K562 (cell line): ENCODE measurements at regions not wholly inside any gene's neighbourhood (a gene's known extent, or its start where the extent isn't known, plus 50 kb on each side); places are given as distances from the start of the nearest gene placed in this dataset.
"Not testable (repeated sequence)": the region's sequence is repeated elsewhere in the genome, so short reads cannot be mapped to it uniquely, and the experiment has no call there.

Experiments
- HMG20B ChIP-seq: fragments of 250-450 bp; sonication (Bioruptor Pico); IDR thresholded peaks from 2 replicates; pipeline ENCODE4 v1.5.0; 2021; ENCODE audit warnings: mild to moderate bottlenecking
- SIX5 ChIP-seq, 2 experiments: IDR thresholded peaks; 2 replicates each; pipeline ENCODE4 v1.6.1; 2011; ENCODE audit warnings: low read length in 2 of 2, borderline replicate concordance in 1 of 2, low read depth in 1 of 2, mild to moderate bottlenecking in 1 of 2, moderate library complexity in 1 of 2; ENCODE audit not compliant: insufficient read depth in 1 of 2
- STAG1 ChIP-seq: sonication (generic); formaldehyde crosslinking; IDR thresholded peaks from 2 replicates; pipeline ENCODE4 v1.5.0; 2020; ENCODE audit warnings: missing genetic modification reagents, borderline replicate concordance
- ZNF224 ChIP-seq: sonication (generic); formaldehyde crosslinking; IDR thresholded peaks from 2 replicates; pipeline ENCODE4 v1.8.0; 2022; ENCODE audit warnings: mild to moderate bottlenecking, missing genetic modification reagents
- ZSCAN29 ChIP-seq: fragments of 450-650 bp; IDR thresholded peaks from 2 replicates; pipeline ENCODE4 v1.6.1; 2017
- TF ChIP-seq, protein P1 (sequence below), 3 experiments: IDR thresholded peaks in 2 of 3; conservative IDR thresholded peaks in 1 of 3; 2 replicates each; pipeline ENCODE4 v1.5.1; 2011 to 2012; ENCODE audit warnings: low read length in 3 of 3, mild to moderate bottlenecking in 3 of 3, control low read depth in 2 of 3, improper control_type of control experiment in 1 of 3, inconsistent platforms in 1 of 3, low read depth in 1 of 3, mixed read lengths in 1 of 3, moderate library complexity in 1 of 3; ENCODE audit not compliant: insufficient read depth in 2 of 3

DNA sequence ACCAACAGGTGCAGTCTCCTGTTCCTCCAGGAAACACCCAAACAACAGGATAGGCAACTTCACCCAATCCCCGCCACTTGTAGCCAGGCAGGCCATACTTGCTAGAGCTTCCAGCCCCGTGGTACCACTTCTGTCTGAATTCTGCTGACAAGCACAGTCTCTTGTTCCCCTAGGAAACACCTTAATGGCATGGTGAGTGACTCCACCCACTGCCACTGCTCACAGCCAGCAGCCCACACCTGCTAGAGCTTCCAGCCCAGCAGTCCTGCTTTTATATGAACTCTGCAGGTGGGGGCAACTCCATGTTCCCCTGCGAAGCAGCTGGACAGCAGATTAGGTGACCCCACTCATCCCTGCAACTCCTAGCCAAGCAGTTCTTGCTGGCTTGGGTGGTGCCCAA, 52.6 kb upstream of the COBL start:
- TF ChIP-seq, protein P1, sequence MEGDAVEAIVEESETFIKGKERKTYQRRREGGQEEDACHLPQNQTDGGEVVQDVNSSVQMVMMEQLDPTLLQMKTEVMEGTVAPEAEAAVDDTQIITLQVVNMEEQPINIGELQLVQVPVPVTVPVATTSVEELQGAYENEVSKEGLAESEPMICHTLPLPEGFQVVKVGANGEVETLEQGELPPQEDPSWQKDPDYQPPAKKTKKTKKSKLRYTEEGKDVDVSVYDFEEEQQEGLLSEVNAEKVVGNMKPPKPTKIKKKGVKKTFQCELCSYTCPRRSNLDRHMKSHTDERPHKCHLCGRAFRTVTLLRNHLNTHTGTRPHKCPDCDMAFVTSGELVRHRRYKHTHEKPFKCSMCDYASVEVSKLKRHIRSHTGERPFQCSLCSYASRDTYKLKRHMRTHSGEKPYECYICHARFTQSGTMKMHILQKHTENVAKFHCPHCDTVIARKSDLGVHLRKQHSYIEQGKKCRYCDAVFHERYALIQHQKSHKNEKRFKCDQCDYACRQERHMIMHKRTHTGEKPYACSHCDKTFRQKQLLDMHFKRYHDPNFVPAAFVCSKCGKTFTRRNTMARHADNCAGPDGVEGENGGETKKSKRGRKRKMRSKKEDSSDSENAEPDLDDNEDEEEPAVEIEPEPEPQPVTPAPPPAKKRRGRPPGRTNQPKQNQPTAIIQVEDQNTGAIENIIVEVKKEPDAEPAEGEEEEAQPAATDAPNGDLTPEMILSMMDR (IDR thresholded peaks at IDR 0.05 in 2 of 3, conservative IDR thresholded peaks at IDR 0.05 in 1 of 3; ENCODE audit: insufficient read depth in 2 of 3, low read depth in 1 of 3, low read length in 3 of 3) = not testable (repeated sequence)
- not testable (repeated sequence) for TF ChIP-seq HMG20B; SIX5 (IDR thresholded peaks at IDR 0.05; ENCODE audit: borderline replicate concordance in 1 of 2, insufficient read depth in 1 of 2, low read depth in 1 of 2, low read length in 2 of 2); ZNF224 (CRISPR knock-in tag); ZSCAN29; STAG1 (CRISPR knock-in tag)
